Stimulated activated naive CD4-positive, alpha-beta T cell (primary cell): ENCODE measurements at regions not wholly inside any gene's neighbourhood (a gene's known extent, or its start where the extent isn't known, plus 50 kb on each side); places are given as distances from the start of the nearest gene placed in this dataset.
"Not testable (repeated sequence)": the region's sequence is repeated elsewhere in the genome, so short reads cannot be mapped to it uniquely, and the experiment has no call there.

Source experiments
- DNase-seq, 6 experiments: peaks; one replicate each; lab custom pipeline; 2025; lab: John Stamatoyannopoulos, UW

DNA sequence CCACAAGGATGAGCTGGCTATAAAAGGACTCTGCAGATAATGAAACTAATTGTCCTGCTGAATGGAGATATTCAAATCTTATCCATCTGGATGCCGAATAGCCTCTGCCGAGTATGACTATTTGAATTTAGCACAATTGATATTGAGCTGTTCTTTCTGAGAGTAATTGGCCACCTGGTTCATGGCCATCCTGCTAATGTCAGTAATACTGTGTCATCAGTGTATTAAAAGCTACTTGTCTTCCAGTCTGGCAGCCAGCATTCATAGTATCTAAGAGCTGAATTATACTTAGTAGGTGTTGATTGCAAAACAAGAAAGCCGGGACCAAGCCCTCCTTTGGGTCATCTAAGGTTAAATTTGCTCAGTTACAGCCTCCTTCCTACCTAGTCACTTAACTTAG lies 310.7 kb upstream of the NCAM1 start:
- no peak for DNase-seq

- DNase-seq: no peak
These were observed 309.8 kb upstream of the NCAM1 start for GRCh38 chr11:112651386-112651785.

GRCh38 chr11:112652786-112653390 lies 308.3 kb upstream of the NCAM1 start:
- no peak for DNase-seq

DNA sequence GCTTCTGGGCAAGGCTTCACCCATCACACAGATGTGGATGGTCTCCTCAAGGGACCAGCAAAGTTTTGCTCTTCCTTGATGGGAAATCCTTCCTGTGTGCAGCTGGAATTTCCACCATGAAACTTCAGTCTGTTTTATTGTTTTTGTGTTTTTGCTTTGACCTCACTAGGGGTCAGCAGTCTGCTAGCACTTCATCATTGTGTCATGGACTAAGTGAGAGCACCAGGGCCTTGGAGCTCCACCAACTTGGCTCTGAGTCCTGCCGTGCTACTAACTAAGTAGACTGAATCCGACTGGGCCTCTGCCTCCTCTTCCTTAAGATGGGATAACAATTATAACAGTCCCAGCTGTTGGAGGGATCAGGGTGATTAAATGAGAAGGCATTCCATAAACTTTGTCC lies 305.8 kb upstream of the NCAM1 start:
- DNase-seq: no peak

DNA sequence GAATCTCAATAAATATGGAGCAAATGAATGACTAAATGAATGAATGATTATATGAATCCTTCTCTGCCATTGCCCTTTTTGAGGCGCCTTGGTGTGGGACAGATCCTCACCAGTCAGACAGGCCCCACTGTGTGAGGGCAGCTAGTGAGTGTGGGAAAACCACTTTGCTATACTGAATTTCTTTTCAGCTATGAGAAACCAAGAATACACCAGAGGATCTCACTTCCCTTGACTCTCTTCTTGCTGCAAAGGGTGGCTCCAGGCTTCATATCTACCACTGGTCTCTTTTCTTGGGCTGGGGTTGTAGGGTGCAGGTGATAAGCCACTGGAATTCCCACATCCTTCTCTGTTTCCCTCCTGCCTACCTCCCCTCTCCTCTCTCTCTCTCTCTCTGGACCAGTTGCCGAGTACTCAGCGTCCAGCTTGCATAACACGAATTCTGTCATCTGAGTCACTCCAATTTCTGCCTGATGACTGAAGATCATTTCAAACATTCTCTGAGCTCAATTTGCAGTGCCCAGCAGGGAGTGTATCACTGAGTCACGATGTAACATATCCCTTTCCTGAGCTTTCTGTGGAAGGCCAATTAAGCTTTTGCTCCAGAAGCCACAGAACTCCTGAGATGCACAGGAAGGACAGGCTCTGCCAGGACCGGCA lies 304.3 kb upstream of the NCAM1 start:
- no peak for DNase-seq

GRCh38 chr11:112658431-112658878 lies 302.8 kb upstream of the NCAM1 start:
- DNase-seq: no peak

GRCh38 chr11:112661146-112661545 lies 300.1 kb upstream of the NCAM1 start:
- DNase-seq: no peak

GRCh38 chr11:112661571-112661970 lies 299.6 kb upstream of the NCAM1 start:
- DNase-seq: no peak

DNA sequence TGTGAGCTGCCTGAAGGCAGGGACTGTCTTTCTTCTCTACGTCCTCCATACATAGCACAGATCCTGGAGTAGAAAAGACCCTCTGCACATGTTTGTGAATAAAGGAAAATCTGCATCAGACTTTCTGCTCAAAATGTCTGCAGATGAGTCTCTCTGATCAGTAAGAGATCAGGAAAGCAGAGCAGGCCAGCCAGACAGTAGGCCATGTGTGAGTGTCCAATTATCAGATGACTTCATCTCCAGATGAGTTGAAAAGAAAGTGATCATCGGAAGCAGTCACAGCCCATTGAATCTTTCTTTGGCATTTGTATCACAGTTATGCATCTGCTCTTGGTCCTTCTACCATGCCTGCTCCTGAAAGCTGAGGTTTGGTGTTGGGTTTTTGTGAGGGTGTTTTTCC lies 298.7 kb upstream of the NCAM1 start:
- DNase-seq: no peak

GRCh38 chr11:112663947-112664634 lies 297.1 kb upstream of the NCAM1 start:
- no peak for DNase-seq

- no peak for DNase-seq
These were observed 295.9 kb upstream of the NCAM1 start for GRCh38 chr11:112665291-112665690.

GRCh38 chr11:112666253-112666652 lies 295.0 kb upstream of the NCAM1 start:
- no peak for DNase-seq

GRCh38 chr11:112670806-112671570 lies 290.2 kb upstream of the NCAM1 start:
- no peak for DNase-seq

DNA sequence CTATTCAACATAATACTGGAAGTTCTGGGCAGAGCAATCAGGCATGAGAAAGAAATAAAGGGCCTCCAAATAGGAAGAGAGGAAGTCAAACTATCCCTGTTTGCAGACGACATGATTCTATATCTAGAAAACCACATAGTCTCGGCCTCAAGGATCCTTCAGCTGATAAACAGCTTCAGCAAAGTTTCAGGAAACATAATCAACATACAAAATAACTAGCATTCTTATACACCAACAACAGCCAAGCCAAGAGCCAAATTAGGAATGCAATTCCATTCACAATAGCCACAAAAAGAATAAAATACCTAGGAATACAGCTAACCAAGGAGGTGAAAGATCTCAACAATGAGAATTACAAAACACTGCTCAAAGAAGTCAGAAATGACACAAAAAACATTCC lies 287.8 kb upstream of the NCAM1 start:
- not testable (repeated sequence) for DNase-seq

- no peak for DNase-seq
These were observed 276.1 kb upstream of the NCAM1 start for GRCh38 chr11:112685111-112685510.

DNA sequence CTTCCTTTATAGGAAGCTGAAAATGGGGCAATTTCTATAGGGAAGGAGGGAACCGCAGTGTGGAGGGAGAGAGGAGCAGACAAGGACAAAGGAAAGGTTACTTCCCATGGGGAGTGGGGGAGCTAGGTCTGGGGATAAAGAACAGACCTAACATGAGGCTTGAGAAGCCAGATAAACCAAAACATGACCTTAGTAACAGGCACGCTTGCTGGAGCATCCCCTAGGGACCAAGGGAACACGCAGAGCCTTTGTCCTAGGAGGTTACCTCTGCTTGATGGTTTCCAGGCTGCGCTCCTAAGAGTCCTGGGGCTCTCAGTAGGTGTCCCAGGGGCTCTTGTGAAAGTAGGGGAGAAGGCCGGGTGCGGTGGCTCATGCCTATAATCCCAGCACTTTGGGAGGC lies 271.4 kb upstream of the NCAM1 start:
- DNase-seq: no peak

GRCh38 chr11:112693781-112694180 lies 267.4 kb upstream of the NCAM1 start:
- no peak for DNase-seq

DNA sequence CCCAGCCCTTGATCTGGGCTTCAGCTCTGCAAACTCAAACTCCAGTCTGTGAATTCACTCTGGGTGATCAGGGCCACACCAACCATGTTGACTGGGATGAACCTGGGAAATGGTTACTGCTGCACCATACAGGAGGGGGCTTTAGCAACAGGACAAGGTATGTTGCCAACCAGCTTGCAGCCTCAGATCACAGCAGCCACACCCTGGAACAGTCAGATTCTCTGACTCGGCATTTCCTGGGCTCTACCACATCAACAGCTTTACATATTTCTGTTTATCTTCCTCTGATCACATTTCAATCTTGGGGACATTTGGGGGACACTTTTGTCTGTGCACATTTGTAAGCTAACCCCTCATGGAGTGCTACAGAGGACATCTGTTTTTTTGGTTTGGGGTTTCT lies 267.0 kb upstream of the NCAM1 start:
- no peak for DNase-seq

DNA sequence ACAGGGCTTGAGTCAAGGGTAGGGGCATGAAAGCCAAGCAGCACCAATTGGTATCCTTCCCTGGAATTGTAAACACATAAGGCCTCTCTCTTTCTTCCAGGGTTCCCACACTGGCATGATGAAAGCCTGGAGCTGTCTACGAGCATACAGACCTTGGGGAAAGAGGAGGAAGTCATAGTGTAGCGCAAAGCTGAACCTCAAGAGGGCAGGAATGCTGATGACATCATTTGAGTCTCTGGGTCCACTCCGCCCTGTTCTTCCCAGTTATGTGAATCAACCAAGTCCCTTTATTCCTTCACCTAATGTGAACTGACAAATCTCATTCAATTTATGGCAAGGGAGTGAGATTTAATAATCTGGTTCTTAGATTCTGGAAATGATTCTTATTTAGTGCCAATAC lies 266.4 kb upstream of the NCAM1 start:
- DNase-seq: no peak

DNA sequence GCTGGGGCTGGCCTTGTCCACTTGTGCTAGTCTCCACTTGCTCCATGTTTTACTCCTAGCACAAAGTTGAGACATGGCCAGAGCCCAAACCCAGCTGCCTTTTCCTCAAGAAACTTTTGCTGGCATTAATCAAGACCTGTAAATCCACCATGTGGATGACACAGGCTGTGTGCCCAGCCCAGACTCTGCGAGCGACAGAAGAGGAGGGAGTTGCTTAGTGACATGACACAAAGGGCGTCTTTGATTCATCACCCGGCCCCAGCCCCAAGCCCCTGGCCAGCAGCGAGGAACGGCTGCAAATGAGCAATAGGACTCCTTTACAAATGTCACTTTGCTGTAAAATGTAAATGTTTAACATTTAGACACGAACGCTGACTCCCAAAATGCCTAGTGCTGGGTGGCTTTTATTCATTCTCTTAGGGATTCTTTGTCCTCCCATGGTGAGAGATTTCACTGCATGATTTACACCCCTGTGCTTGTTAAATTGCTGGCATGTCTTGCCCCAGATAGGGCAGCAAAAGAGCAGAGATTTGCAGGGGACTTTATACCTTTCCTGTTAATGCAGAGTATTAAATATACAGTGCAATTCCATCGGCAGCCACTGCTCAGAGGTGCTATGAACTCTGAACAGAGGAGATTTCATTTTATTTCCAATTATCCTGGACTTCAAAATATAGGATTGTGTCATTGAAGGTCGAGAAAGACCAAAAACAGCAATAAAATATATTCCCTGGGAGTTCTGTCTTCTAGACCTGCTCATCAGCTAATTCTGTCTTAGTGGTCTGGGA lies 263.6 kb upstream of the NCAM1 start:
- DNase-seq: no peak

DNA sequence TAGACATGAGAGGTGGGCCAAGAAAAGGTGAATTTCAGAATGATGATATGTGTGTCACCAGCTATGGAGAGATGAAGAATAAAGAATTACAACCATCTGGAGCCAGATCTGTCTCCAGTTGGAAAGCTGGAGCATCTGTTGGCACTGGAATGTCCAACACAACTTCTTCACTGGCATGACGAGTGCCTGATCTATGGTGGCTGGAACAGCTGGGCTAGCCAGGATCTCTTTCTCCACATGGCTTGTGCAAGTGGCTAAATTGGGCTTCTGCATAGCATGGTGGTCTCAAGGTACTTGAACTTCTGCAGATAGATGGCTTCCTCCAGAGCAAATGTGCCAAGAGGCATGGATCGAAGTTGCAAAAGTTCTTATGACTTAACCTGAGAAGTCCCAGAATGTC lies 256.1 kb upstream of the NCAM1 start:
- DNase-seq: no peak

DNA sequence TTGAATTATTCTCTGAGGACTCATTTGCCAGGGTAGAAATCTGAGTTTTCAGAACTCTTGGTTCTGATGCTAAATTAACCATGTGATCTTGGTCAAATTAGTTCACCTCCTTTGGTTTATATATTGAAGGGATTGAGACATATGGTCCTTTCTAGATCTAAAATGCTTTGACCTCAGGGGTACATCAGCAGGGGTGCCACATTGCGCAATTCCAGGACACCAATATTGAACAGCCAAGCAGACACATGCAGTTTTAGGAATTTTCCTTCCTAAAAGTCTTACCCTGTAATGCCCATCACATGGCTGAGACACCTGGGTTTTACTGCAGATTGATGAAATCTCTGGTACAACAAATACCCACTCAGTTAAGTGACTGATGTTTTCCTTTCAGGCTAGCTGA lies 254.4 kb upstream of the NCAM1 start:
- DNase-seq: no peak
